MM.1S (cell line): ENCODE measurements at regions not wholly inside any gene's neighbourhood (a gene's known extent, or its start where the extent isn't known, plus 50 kb on each side); places are given as distances from the start of the nearest gene placed in this dataset.

Source experiments
- DNase-seq: peaks from one replicate; pipeline ENCODE4 v3.0.0-alpha.2; 2015
- H2AFZ ChIP-seq: fragments of 300-600 bp; sonication (generic); 2 replicates; pipeline ENCODE4 v1.6.0; 2016; ENCODE audit warnings: antibody characterized with exemption, low read length
- H3F3A ChIP-seq: fragments of 300-600 bp; sonication (generic); 2 replicates; pipeline ENCODE4 v1.6.1; 2016; ENCODE audit warnings: mild to moderate bottlenecking, antibody characterized with exemption, low read length, moderate library complexity, mixed read lengths; ENCODE audit not compliant: insufficient read depth
- H3K27ac ChIP-seq: fragments of 300-600 bp; sonication (generic); 2 replicates; pipeline ENCODE4 v1.5.1; 2016; ENCODE audit warnings: mild to moderate bottlenecking, low read length
- H3K27me3 ChIP-seq: fragments of 300-600 bp; sonication (generic); replicated peaks from 2 replicates; pipeline ENCODE4 v1.6.0; 2016; ENCODE audit warnings: low read length; ENCODE audit not compliant: insufficient read depth
- H3K36me3 ChIP-seq: fragments of 300-600 bp; sonication (generic); replicated peaks from 2 replicates; pipeline ENCODE4 v1.6.1; 2016; ENCODE audit warnings: mild to moderate bottlenecking, low read length, mixed read lengths; ENCODE audit not compliant: insufficient read depth
- H3K4me1 ChIP-seq: fragments of 300-600 bp; sonication (generic); 2 replicates; pipeline ENCODE4 v1.6.1; 2016; ENCODE audit warnings: low read length, mixed read lengths
- H3K4me2 ChIP-seq: fragments of 300-600 bp; sonication (generic); 2 replicates; pipeline ENCODE4 v1.6.0; 2016; ENCODE audit warnings: low read depth, low read length
- H3K4me3 ChIP-seq: fragments of 300-600 bp; sonication (generic); 2 replicates; pipeline ENCODE4 v1.5.1; 2016; ENCODE audit warnings: low read length, mixed read lengths
- H3K79me2 ChIP-seq: fragments of 300-600 bp; sonication (generic); 2 replicates; pipeline ENCODE4 v1.6.1; 2016; ENCODE audit warnings: mixed run types, low read length, mixed read lengths
- H3K9ac ChIP-seq: fragments of 300-600 bp; sonication (generic); 2 replicates; pipeline ENCODE4 v1.6.1; 2016; ENCODE audit warnings: low read length, mixed read lengths
- H3K9me2 ChIP-seq: fragments of 300-600 bp; sonication (generic); replicated peaks from 2 replicates; pipeline ENCODE4 v1.6.1; 2016; ENCODE audit warnings: mild to moderate bottlenecking, low read length, mixed read lengths; ENCODE audit not compliant: insufficient read depth
- H3K9me3 ChIP-seq: fragments of 300-600 bp; sonication (generic); replicated peaks from 2 replicates; pipeline ENCODE4 v1.6.1; 2016; ENCODE audit warnings: mild to moderate bottlenecking, low read length, mixed read lengths; ENCODE audit not compliant: insufficient read depth
- H4K20me1 ChIP-seq: fragments of 300-600 bp; sonication (generic); 2 replicates; pipeline ENCODE4 v1.6.1; 2016; ENCODE audit warnings: mild to moderate bottlenecking, low read length, moderate library complexity, mixed read lengths; ENCODE audit not compliant: insufficient read depth
- EZH2 ChIP-seq: fragments of 300-600 bp; sonication (generic); optimal IDR thresholded peaks from 2 replicates; pipeline ENCODE3; 2017; ENCODE audit warnings: low read depth, mild to moderate bottlenecking, antibody characterized with exemption, low read length, mixed read lengths
- EZH2phosphoT487 ChIP-seq: fragments of 300-600 bp; sonication (generic); IDR thresholded peaks from 2 replicates; pipeline ENCODE4 v1.6.1; 2018; ENCODE audit warnings: antibody characterized with exemption, low read length
- TF ChIP-seq, protein P1 (sequence below): fragments of 300-600 bp; sonication (generic); IDR thresholded peaks from 2 replicates; pipeline ENCODE4 v1.5.1; 2016; ENCODE audit warnings: antibody characterized with exemption, low read length, mixed read lengths

DNA sequence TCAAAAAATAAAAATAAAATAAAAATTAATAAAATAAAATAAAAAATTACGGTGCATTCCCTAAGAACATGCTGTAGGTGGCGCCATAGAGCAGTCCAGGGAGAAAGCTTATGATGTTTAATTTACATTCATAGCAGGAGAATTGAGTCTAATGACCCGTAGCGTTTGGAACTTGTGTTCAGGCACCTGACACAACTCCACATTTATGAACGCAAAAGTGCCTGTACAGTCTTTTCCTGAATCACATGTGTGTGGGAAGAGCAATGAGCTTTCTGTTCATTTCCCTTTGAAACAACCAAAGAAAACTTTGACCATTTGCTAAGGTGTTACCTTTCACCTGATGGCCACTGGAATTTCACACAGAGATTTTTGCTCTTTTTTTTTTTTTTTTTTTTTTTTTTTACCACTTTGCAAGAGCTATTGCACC lies 60.6 kb upstream of the KCNA1 start:
- Histone ChIP-seq H3K9me2 (no peaks in the 10 kb centered on the region), H4K20me1 (no peaks in the 10 kb centered on the region), H3K9ac (no peak overlapping the region), H3K79me2 (no peaks in the 10 kb centered on the region), H3K27ac (no peak overlapping the region), H3K9me3 (no peaks in the 10 kb centered on the region), H3K27me3 (no peaks in the 10 kb centered on the region), H2AFZ (no peak overlapping the region), H3K4me2 (no peak overlapping the region), H3K4me3 (no peak overlapping the region), H3K4me1 (no peaks in the 10 kb centered on the region), H3K36me3 (no peaks in the 10 kb centered on the region), H3F3A (no peaks in the 10 kb centered on the region)
- no peak for DNase-seq
- TF ChIP-seq, protein P1, sequence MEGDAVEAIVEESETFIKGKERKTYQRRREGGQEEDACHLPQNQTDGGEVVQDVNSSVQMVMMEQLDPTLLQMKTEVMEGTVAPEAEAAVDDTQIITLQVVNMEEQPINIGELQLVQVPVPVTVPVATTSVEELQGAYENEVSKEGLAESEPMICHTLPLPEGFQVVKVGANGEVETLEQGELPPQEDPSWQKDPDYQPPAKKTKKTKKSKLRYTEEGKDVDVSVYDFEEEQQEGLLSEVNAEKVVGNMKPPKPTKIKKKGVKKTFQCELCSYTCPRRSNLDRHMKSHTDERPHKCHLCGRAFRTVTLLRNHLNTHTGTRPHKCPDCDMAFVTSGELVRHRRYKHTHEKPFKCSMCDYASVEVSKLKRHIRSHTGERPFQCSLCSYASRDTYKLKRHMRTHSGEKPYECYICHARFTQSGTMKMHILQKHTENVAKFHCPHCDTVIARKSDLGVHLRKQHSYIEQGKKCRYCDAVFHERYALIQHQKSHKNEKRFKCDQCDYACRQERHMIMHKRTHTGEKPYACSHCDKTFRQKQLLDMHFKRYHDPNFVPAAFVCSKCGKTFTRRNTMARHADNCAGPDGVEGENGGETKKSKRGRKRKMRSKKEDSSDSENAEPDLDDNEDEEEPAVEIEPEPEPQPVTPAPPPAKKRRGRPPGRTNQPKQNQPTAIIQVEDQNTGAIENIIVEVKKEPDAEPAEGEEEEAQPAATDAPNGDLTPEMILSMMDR = peak; percentile 45
- no peak for TF ChIP-seq EZH2
- no peak for TF ChIP-seq EZH2phosphoT487

DNA sequence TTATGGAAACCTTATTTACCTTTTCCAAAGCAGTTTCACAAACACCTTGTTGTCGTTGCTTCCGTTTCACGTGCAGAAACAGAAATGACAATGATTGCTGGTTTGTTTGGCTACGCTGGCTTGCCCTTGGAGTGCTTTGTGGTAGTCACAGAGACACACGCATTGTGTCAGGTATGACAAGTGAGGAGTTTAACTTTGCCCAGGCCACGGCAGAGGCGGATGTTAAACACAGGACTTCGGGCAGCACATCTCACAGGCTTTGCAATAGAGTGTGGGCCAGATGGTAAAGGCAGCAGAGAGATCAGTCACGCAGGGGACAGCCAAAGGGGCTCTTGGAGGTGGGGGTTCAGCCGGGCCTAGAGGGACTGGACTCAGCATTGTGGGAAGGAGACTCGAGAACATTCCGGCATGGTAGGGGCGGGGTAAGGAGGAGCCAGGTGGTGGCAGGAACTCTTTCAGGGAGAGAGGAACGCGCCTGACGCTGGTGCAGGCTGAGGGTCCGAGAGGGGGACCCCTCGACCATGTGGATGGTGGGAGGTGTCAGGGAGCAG lies 59.8 kb upstream of the KCNA1 start:
- H3K36me3 ChIP-seq = no peaks in the 10 kb centered on the region
- H3K27ac ChIP-seq = no peak overlapping the region
- H3K79me2 ChIP-seq = no peaks in the 10 kb centered on the region
- no peaks in the 10 kb centered on the region for H4K20me1 ChIP-seq
- no peaks in the 10 kb centered on the region for H3K27me3 ChIP-seq
- H3K9ac ChIP-seq = no peak overlapping the region
- no peaks in the 10 kb centered on the region for H3K9me2 ChIP-seq
- H3K4me3 ChIP-seq = no peak overlapping the region
- no peak for TF ChIP-seq EZH2phosphoT487
- no peak for TF ChIP-seq EZH2
- TF ChIP-seq, protein P1 = no peak
- no peaks in the 10 kb centered on the region for H3F3A ChIP-seq
- no peaks in the 10 kb centered on the region for H3K9me3 ChIP-seq
- H3K4me1 ChIP-seq = no peaks in the 10 kb centered on the region
- H3K4me2 ChIP-seq = no peak overlapping the region
- H2AFZ ChIP-seq = no peak overlapping the region
- DNase-seq = no peak

DNA sequence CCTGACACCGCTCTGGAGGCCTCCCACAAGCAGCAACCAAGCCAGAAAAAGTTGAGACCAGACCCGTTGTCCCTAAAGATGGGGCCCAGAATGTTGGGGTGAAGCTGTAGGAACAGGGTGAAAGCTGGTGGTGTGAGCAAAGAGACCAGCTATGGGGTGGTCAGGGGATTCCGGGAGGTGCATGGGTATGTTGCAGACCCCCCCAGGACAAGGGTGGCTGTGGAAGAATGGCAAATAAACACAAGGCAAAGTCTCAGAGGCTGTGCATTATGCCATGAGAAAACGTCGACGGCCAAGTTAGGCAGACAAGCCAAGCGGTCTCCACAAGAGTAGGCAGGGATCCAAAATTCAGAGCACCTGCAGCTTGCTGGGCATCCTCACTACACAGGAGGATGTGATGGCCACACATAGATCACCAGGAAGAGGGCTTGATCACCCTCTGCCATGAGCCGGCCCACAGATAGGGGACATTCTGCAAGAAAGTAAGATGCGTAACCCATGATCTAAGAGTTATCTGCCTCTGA lies 58.8 kb upstream of the KCNA1 start:
- H3K4me3 ChIP-seq = no peak overlapping the region
- no peaks in the 10 kb centered on the region for H4K20me1 ChIP-seq
- H3K79me2 ChIP-seq = no peaks in the 10 kb centered on the region
- H3K27me3 ChIP-seq = no peaks in the 10 kb centered on the region
- no peaks in the 10 kb centered on the region for H3K4me1 ChIP-seq
- no peak overlapping the region for H2AFZ ChIP-seq
- no peaks in the 10 kb centered on the region for H3K9me3 ChIP-seq
- no peak overlapping the region for H3K4me2 ChIP-seq
- H3K9ac ChIP-seq = no peak overlapping the region
- no peak for DNase-seq
- no peaks in the 10 kb centered on the region for H3F3A ChIP-seq
- H3K27ac ChIP-seq = no peak overlapping the region
- TF ChIP-seq, protein P1 = no peak
- no peak for TF ChIP-seq EZH2
- TF ChIP-seq EZH2phosphoT487 = no peak
- no peaks in the 10 kb centered on the region for H3K9me2 ChIP-seq
- no peaks in the 10 kb centered on the region for H3K36me3 ChIP-seq
